Fibroblast of mammary gland (primary cell): ENCODE measurements at regions not wholly inside any gene's neighbourhood (a gene's known extent, or its start where the extent isn't known, plus 50 kb on each side); places are given as distances from the start of the nearest gene placed in this dataset.

ENCODE experiments used
- DNase-seq: peaks from one replicate; pipeline ENCODE4 v3.0.0-alpha.2; 2010; ENCODE audit warnings: low read depth
- H3K4me3 ChIP-seq: 2 replicates; pipeline ENCODE4 v1.5.1; 2011; ENCODE audit warnings: low read depth, mild to moderate bottlenecking, low read length, moderate library complexity; ENCODE audit not compliant: control insufficient read depth
- TF ChIP-seq, protein P1 (sequence below): conservative IDR thresholded peaks from 2 replicates; pipeline ENCODE4 v1.5.1; 2011; ENCODE audit warnings: low read depth, low read length, inconsistent platforms; ENCODE audit not compliant: control insufficient read depth, insufficient read depth

DNA sequence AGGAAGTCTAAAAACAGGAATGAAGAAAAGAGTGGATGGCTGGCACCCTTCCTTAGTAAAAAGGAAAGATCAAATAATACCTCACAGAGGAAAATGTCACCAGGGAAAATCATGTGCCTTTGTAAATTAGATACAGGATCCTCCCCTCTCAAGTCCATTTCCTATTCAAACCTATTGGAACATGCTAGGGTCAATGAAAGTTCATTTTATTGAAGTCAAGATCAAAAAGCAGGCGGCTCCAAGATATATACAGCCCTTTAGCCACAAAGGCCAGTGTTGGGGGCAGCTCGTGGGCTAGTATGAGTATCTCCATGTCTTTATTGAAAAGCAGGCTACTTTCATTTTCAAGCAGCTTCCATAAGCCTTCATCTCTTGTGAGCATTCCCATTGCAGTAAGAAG lies 141.1 kb downstream of the QDPR start:
- no peak for DNase-seq
- no peak overlapping the region for H3K4me3 ChIP-seq
- TF ChIP-seq, protein P1, sequence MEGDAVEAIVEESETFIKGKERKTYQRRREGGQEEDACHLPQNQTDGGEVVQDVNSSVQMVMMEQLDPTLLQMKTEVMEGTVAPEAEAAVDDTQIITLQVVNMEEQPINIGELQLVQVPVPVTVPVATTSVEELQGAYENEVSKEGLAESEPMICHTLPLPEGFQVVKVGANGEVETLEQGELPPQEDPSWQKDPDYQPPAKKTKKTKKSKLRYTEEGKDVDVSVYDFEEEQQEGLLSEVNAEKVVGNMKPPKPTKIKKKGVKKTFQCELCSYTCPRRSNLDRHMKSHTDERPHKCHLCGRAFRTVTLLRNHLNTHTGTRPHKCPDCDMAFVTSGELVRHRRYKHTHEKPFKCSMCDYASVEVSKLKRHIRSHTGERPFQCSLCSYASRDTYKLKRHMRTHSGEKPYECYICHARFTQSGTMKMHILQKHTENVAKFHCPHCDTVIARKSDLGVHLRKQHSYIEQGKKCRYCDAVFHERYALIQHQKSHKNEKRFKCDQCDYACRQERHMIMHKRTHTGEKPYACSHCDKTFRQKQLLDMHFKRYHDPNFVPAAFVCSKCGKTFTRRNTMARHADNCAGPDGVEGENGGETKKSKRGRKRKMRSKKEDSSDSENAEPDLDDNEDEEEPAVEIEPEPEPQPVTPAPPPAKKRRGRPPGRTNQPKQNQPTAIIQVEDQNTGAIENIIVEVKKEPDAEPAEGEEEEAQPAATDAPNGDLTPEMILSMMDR = no peak

DNA sequence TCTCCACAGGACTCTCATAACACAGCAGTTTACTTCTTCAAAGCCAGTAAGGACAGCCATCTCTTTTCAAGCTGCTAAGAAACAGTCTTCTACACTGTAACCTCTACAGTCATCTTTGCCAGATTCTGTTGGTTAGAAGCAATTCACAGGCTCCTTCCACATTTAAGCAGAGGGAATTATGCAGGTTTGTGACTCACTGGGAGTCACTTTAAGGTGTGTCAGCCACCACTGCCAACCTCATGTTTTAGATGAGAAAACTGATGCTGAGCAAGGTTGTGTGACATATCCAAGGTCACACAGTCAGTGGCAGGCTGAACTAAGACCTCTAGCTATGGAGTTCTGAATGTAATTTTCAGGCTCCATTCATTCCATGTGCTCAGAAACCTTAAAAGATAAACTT lies 143.5 kb downstream of the QDPR start:
- DNase-seq = no peak
- H3K4me3 ChIP-seq = no peak overlapping the region
- TF ChIP-seq, protein P1 = no peak

DNA sequence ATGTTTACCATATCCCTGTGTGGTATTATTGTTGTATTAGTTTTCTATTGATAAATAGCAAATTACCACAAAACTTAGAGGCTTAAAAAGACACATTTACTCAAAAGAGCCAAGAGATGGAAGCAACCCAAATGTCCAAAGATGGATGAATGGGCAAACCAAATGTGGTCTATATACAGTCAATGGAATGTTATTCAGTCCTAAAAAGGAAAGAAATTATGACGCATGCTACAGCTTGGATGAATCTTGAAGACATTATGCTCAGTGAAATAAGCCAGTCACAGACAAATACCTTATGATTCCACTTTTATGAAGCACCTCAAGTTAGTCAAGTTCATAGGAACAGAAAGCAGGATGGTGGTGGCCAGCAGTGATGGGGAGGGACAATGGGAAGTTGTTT lies 144.7 kb downstream of the QDPR start:
- DNase-seq = peak; percentile 28
- H3K4me3 ChIP-seq = no peak overlapping the region
- TF ChIP-seq, protein P1 = no peak

DNA sequence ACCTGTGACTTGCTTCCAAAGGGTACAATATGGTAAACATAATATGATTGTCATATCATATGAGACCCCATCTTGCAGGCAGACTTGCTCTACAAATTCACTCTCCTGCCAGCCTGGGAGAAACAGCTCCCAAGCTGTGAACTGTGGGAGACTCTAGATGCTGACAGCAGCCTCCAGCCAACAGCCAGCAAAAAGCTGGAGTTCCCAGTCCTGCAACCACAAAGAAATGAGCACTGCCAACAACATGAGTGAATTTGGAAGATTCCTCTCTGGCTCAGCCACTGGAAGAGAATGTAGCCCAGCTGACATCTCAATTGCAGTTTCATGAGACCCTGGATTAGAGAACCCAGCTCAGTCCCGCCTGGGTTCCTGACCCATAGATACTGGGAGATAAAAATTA lies 145.4 kb downstream of the QDPR start:
- DNase-seq = peak; percentile 30
- TF ChIP-seq, protein P1 = no peak
- no peak overlapping the region for H3K4me3 ChIP-seq

DNA sequence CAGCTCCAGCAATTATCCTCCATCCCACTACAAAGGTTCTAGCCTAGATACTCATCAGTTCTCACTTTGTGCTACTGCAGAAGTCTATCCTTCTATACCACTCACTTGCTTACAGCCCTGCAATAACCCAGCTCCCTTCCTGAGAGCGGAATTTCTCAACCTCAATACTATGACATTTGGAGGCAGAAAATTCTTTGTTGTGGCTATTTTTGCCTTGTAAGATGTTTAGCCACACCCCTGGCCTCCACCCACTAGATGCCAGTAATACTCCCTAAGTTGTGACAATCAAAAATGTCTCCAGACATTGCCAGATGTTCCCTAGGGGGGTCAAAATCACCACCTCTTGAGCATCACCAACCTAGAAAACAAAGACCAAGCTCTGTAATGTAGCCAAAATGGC lies 149.5 kb downstream of the QDPR start:
- no peak overlapping the region for H3K4me3 ChIP-seq
- TF ChIP-seq, protein P1 = no peak
- DNase-seq = no peak

GRCh38 chr4:17358241-17358640 lies 153.6 kb downstream of the QDPR start:
- no peak overlapping the region for H3K4me3 ChIP-seq
- DNase-seq = no peak
- TF ChIP-seq, protein P1 = no peak

DNA sequence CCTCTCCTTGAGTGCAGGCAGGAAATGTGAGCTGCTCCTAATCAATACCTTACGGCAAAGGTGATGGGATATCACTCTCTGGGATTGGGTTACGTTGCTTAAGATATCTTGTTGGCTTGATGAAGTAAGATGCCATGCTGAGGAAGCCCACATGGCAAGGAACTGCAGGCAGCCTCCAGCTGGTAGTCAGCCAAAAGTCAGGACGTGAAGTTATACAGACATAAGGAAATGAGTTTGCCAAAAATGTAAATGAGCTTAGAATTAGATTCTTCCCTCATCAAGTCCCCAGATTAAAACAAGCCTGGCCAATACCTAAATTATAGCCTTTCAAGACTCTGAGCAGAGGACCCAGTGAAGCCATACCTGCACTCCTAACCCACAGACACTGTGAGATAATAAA lies 155.0 kb downstream of the QDPR start:
- TF ChIP-seq, protein P1 = no peak
- DNase-seq = no peak

More for the DNA sequence above, 155.0 kb downstream of the QDPR start:
- no peak overlapping the region for H3K4me3 ChIP-seq
